GM21717 (cell line): ENCODE measurements at regions not wholly inside any gene's neighbourhood (a gene's known extent, or its start where the extent isn't known, plus 50 kb on each side); places are given as distances from the start of the nearest gene placed in this dataset.
"Not testable (repeated sequence)": the region's sequence is repeated elsewhere in the genome, so short reads cannot be mapped to it uniquely, and the experiment has no call there.

Experiments used
- ATAC-seq: cut with Tn5 transposase; IDR thresholded peaks from one replicate; pipeline ENCODE4 v1.9.1; 2021; ENCODE audit warnings: mild to moderate bottlenecking, moderate library complexity; ENCODE audit not compliant: unreplicated experiment

DNA sequence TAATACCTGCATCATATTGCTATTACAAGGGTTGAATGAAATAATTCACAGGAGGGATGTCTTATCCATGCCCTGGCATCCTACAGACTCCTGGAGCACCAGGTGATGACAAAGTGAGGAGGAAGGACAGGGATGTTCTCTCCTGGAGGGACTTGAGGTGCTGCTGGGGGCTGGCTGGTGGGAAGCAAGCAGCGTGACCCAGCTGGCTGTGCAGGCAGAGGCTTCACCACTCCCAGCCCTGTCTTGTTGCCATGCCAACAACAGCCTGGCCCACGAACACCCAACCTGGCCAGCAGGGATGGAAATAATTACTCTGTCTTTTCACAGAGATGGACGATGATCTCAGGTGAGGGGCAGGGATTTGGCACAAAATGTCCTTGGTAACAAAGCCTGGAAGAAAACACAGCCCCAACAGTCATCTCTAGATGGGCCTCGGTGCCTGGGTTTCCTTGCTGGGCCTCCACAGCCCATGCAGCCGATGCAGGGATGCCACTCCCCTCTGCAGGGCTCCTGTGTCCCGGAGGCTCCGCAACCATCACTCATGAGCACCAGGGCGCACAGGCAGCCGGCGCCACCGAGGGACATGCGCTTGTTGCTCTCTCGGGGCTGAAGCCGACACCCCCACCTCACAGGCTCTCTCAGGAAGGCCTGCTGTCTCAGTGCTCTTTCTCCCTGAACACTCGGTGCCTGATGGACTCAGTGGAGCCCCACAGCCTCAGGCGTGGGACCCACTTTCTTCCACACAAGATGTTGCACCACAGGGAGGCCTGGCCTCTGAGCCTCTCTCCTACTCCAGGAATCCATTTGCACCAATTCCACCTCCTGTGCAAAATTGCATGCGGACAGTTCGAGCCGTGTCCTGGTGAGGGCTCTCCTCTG is 205.9 kb downstream of the LAT start:
- ATAC-seq: not testable (repeated sequence)

- ATAC-seq: not testable (repeated sequence)
Observed at GRCh38 chr16:29188806-29189205, 204.0 kb downstream of the LAT start.

DNA sequence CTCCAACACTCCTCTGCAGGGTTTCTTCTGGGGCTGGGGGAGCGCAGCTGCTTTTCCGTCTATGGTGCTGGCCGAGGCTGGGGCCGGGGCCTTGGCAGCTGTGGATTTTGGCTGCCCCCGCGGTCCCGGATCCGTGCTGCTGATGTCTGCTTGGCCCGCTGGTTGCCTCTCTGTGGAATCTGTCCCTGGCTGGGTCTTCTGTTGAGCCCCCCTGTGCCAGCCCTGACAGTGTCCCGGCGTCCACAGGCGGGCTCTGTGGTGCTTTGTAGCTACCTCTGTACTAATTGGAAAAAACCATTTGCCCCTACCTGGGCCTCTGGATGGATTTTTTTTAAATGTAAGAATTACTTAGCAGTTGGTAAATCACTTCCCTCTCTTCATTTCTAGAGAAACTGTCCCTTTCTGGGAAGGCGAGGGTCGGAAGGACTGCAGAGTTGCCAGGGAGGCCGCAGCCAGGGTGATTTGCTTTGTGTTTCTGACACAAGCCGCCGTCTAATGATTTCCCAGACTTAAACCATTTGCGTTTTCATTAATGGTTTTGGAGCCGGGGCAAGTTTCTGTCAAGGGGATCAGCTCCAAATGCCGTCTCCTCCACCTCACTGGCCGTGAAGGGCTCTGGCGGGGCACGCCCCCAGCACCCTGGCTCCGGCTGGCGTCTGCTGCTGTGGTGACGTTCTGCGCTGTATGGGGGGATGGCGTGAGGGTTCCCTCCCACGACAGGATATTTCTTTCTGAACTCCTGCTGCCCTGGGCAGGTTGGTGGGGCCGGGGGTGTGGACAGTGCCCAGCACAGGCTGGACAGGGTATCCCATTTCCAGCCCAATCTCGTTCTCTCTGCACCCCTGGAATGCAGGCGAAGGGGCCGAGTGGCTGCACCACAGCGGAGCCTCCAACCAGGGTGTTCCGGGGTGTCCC is 201.7 kb downstream of the LAT start:
- ATAC-seq: not testable (repeated sequence)

DNA sequence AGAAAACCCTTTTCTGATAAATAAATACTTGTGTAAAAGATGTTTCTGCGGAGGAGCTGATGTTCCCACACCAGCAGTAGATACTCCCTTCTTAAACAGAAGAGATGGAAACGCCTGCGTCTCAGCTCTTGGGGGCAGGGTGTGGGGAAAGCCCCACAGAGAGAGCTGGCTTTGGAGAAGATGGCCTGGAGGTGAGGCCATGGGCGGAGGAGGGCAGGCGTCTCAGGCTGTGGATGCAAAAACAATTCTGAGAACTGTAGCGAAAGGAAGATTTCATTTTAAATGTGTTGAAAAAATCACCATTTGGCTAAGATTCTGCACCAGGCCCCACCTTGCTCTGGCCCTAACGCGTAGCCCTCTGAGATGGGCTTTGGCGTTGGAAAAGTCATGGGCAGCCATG is 201.0 kb downstream of the LAT start:
- not testable (repeated sequence) for ATAC-seq

- not testable (repeated sequence) for ATAC-seq
Observed at GRCh38 chr16:29184738-29185438, 200.0 kb downstream of the LAT start.

DNA sequence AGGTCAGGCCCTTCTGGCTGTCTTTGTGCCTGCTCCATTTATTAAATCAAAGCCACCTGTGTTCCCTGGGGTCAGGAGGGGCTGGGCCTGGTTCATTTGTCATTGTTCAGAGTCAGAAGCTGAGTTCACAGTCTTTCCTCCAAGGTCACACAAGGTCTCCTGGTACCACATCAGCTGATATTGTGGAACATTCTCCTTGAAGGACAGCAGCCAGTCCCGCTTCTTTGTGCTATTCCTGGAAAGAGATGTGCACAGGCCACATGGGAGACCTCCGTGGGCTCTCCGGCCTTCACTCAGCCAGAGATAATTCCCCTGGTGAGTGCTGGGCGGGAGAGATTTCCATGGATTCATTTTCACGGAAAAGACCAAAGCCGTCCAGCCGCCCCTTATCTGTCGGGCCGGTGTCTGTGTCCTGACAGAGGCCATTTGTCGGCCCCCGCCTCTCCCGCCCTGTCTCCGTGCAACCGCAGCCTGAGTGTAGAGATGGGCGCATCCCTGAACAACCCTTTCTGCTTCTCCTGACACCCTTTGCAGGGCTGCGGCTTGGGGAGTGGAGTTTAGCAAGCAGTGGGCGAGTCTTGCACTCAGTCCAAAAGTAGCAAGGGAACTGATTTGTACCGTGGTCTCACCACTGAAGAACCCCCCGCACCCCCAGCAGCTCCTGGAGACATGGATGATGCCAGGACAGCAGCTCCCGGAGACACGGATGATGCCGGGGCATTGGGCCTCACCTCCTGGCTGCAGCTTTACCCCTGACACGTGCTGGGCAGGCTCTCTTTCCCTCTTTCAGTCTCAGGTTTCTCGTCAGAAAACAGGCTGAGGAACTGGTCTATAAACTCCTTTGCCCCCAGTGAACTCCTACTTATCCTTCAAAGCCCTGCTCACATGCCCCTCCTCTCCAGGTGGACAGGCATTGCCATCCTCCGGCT is 198.4 kb downstream of the LAT start:
- ATAC-seq: not testable (repeated sequence)

DNA sequence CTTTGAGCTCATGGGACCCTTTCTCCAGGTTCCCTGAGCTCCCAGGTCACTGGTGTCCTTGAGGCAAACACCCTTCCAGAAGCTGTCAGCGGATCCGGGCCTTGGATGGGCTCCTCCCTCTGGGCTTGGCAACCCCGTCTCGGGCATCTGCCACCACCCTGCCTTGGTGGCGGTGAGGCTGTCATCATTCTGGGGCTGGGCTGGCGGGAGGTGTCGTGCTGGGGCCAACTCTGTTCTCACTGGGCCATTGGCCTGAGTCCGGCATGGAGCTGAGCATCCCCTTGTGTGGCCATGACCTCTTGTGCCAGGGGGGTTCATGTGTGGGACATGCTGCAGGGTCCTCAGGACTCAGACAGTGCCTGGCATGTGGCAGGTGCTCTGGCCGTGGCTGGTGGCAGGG is 197.6 kb downstream of the LAT start:
- no peak for ATAC-seq

- not testable (repeated sequence) for ATAC-seq
Observed at GRCh38 chr16:29181921-29182411, 197.1 kb downstream of the LAT start.

DNA sequence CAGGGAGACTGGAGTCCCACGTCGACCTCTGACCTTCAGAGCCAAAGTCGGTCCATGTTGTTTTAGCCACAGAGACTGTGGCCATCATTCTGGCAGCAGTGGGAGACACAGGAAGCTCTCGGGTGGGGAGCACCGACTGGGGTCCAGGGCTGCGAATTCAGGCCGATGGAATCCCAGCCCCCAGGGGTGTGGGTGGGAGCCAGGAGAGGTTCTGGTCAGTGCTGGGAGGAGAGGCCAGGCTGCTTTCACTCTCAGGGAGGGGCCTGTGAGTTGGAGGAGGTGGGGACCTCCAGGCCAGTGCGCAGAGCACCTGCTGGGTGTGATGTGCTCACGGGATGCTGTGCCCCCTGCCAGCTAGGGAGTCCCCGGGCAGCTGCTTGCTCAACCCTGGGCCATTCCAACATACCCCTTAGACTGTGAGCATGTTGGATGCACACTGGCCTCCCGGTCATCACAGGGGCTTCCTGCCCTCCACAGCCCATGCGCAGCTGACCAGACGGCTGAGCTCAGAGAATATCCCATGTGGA is 196.5 kb downstream of the LAT start:
- ATAC-seq: not testable (repeated sequence)

GRCh38 chr16:29180206-29180600 is 195.4 kb downstream of the LAT start:
- not testable (repeated sequence) for ATAC-seq

- not testable (repeated sequence) for ATAC-seq
Observed at GRCh38 chr16:29179401-29180205, 194.8 kb downstream of the LAT start.

DNA sequence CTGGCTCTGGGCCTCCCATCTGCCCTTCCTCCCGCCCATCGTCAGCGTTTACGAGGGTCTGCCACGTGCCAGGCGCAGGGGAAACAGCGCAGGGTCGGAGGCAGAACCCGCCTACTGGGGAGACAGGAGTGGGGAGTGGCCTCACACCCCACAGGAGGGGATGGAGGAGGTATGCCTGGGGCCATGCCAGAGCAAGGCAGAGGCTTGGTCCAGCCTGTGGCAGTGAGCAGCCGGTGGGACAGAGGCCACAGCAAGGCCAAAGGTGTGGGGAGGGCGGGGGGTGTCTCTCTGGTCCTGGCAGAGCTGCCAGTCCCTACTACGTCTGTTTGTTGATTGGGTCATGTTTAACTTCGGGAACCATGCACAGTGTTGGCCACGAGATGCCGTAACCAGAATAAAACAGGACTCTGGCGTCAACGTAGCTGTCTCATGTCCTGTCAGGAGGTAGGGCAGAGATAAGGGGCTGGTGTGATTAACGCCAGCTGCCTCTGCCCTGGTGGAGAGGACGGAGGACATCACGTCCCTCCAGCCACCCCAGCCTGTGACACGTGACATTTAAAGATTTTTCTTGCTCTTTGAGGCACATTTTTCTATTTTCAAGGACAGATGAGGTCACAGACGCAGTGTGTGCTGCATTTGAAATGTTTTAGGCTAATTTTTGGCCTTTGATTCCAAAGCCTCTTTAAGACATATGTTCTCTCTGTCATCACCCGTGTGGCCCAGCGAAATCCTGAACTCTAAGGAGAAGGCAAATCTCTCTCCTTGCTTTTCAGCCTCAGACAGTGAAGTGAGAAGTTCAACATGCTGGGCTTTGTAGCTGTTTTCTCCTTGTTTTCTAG is 193.3 kb downstream of the LAT start:
- ATAC-seq: not testable (repeated sequence)

DNA sequence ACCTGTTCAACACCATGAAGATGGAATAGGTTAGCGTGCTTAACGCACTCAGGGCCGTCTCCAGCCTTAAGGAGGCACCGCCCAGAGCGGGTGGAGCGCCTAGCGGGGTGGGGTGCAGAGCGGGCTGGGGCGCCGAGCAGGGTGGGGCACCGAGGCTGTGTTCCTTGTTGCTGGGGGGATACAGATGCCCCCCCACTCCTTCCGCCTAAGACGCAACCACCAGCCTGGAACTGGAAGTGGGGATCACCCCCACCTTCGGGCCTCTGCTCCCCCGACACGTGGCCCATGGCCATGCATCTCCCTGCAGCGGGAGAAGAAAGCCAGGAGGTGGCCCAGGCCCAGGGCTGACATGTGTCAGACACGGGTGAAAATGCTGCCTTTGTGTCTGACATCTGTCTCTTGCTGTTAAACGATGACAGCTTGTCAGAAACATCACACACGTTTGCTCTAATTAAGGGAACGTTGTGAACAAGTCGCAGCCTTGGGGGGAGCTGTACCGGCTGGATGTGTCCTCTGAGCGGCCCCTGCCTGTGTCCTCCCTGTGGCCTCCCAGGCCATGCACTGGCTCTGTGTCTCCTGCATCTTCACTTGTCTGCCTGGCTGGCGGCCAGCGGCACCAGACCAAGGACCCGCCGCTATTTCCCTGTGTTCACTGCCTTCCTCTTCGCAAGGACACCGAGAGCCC is 192.5 kb downstream of the LAT start:
- not testable (repeated sequence) for ATAC-seq

- not testable (repeated sequence) for ATAC-seq
Observed at GRCh38 chr16:29176822-29177202, 192.0 kb downstream of the LAT start.

- ATAC-seq: not testable (repeated sequence)
Observed at GRCh38 chr16:29176154-29176470, 191.3 kb downstream of the LAT start.

DNA sequence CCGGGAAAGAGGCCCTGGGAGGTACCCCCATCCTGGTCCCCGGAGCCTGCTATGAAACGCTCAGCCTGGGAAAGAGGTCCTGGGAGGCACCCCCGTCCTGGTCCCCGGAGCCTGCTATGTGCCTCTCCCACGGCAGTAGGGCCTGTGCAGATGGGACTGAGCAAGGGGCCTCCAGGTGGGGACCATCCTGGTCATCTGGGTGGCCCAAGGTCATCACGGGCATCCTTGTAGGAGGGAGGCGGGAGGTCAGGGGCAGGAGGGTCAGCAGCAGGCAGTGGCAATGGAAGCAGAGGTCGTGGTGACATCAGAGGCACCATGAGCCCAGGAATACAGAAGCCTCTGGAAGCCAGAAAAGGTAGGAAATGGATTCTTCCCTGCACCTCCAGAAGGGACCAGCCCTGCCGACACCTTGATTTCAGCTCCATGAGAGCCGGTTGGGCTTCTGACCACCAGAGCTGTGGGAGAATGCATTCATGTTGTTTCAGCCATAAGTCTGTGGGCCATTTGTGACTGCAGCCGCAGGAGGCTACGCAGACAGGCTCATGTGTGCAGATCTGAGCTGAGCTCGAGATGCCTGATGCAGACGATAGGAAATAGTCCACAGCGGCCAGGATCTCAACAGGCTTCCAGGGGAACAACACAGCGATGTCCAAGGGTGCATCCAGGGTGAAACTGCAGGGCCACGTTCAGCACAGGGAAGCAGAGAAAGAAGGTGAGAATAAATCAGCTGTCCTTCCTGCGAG is 190.7 kb downstream of the LAT start:
- not testable (repeated sequence) for ATAC-seq
